HG02763 (cell line): ENCODE measurements at regions not wholly inside any gene's neighbourhood (a gene's known extent, or its start where the extent isn't known, plus 50 kb on each side); places are given as distances from the start of the nearest gene placed in this dataset.
"Not testable (repeated sequence)": the region's sequence is repeated elsewhere in the genome, so short reads cannot be mapped to it uniquely, and the experiment has no call there.

ENCODE experiments used
- ATAC-seq: cut with Tn5 transposase; IDR thresholded peaks from one replicate; pipeline ENCODE4 v1.9.1; 2021; ENCODE audit warnings: mild to moderate bottlenecking, moderate library complexity; ENCODE audit not compliant: unreplicated experiment

- no peak for ATAC-seq
Measured at GRCh38 chr19:28463493-28464053, 749.4 kb downstream of the UQCRFS1 start.

GRCh38 chr19:28457620-28458019 is 755.3 kb downstream of the UQCRFS1 start:
- no peak for ATAC-seq

- no peak for ATAC-seq
Measured at GRCh38 chr19:28456708-28457320, 756.1 kb downstream of the UQCRFS1 start.

GRCh38 chr19:28456252-28456651 is 756.7 kb downstream of the UQCRFS1 start:
- no peak for ATAC-seq

GRCh38 chr19:28454083-28454482 is 758.9 kb downstream of the UQCRFS1 start:
- no peak for ATAC-seq

GRCh38 chr19:28453420-28453819 is 759.5 kb downstream of the UQCRFS1 start:
- no peak for ATAC-seq

GRCh38 chr19:28449803-28450202 is 763.1 kb downstream of the UQCRFS1 start:
- no peak for ATAC-seq

GRCh38 chr19:28446511-28446910 is 766.4 kb downstream of the UQCRFS1 start:
- no peak for ATAC-seq

GRCh38 chr19:28445826-28446225 is 767.1 kb downstream of the UQCRFS1 start:
- ATAC-seq, result no peak

- no peak for ATAC-seq
Measured at GRCh38 chr19:28444362-28444761, 768.6 kb downstream of the UQCRFS1 start.

- ATAC-seq, result no peak
Measured at GRCh38 chr19:28443361-28443760, 769.6 kb downstream of the UQCRFS1 start.

- no peak for ATAC-seq
Measured at GRCh38 chr19:28437390-28438346, 775.3 kb downstream of the UQCRFS1 start.

GRCh38 chr19:28436320-28436719 is 776.6 kb downstream of the UQCRFS1 start:
- no peak for ATAC-seq

GRCh38 chr19:28435551-28436271 is 777.2 kb downstream of the UQCRFS1 start:
- no peak for ATAC-seq

GRCh38 chr19:28434794-28435193 is 778.2 kb downstream of the UQCRFS1 start:
- not testable (repeated sequence) for ATAC-seq

- not testable (repeated sequence) for ATAC-seq
Measured at GRCh38 chr19:28434365-28434764, 778.6 kb downstream of the UQCRFS1 start.

GRCh38 chr19:28433166-28433565 is 779.8 kb downstream of the UQCRFS1 start:
- ATAC-seq, result not testable (repeated sequence)

GRCh38 chr19:28430214-28430613 is 782.7 kb downstream of the UQCRFS1 start:
- no peak for ATAC-seq

GRCh38 chr19:28429356-28429755 is 783.6 kb downstream of the UQCRFS1 start:
- no peak for ATAC-seq

GRCh38 chr19:28428663-28429348 is 784.1 kb downstream of the UQCRFS1 start:
- no peak for ATAC-seq
